H9 (cell line): ENCODE measurements at regions not wholly inside any gene's neighbourhood (a gene's known extent, or its start where the extent isn't known, plus 50 kb on each side); places are given as distances from the start of the nearest gene placed in this dataset.

Experiments
- DNase-seq: peaks from one replicate; pipeline ENCODE4 v3.0.0-alpha.2; 2017
- H2AFZ ChIP-seq: one replicate; pipeline ENCODE4 v1.6.1; 2013; ENCODE audit warnings: mild to moderate bottlenecking, low read length, control low read depth, moderate library complexity
- H2AK5ac ChIP-seq: 2 replicates; pipeline ENCODE4 v1.6.1; 2013; ENCODE audit warnings: low read length, control low read depth, mixed read lengths; ENCODE audit not compliant: insufficient read length
- H2BK120ac ChIP-seq: one replicate; pipeline ENCODE4 v1.6.1; 2013; ENCODE audit warnings: low read depth, mild to moderate bottlenecking, low read length, control low read depth, inconsistent platforms; ENCODE audit not compliant: poor library complexity, severe bottlenecking
- H2BK12ac ChIP-seq: 2 replicates; pipeline ENCODE4 v1.6.1; 2013; ENCODE audit warnings: low read length, control low read depth, mixed read lengths, low read depth; ENCODE audit not compliant: insufficient read length
- H2BK15ac ChIP-seq: 2 replicates; pipeline ENCODE4 v1.6.1; 2013; ENCODE audit warnings: low read depth, low read length, control low read depth
- H2BK20ac ChIP-seq: one replicate; pipeline ENCODE4 v1.6.1; 2013; ENCODE audit warnings: low read depth, mild to moderate bottlenecking, low read length, control low read depth, inconsistent platforms; ENCODE audit not compliant: poor library complexity, severe bottlenecking
- H2BK5ac ChIP-seq: 2 replicates; pipeline ENCODE4 v1.6.1; 2013; ENCODE audit warnings: low read length, control low read depth, mixed read lengths; ENCODE audit not compliant: insufficient read length
- H3K14ac ChIP-seq: 2 replicates; pipeline ENCODE4 v1.6.1; 2013; ENCODE audit warnings: low read length, control low read depth; ENCODE audit not compliant: insufficient read depth
- H3K18ac ChIP-seq: 2 replicates; pipeline ENCODE4 v1.6.1; 2013; ENCODE audit warnings: low read depth, mild to moderate bottlenecking, mixed read lengths, low read length, control low read depth; ENCODE audit not compliant: insufficient read length
- H3K23ac ChIP-seq: 2 replicates; pipeline ENCODE4 v1.6.1; 2013; ENCODE audit warnings: low read length, control low read depth, mixed read lengths, low read depth; ENCODE audit not compliant: insufficient read length
- H3K23me2 ChIP-seq: 2 replicates; pipeline ENCODE4 v1.6.1; 2013; ENCODE audit warnings: low read depth, mild to moderate bottlenecking, mixed read lengths, low read length, control low read depth; ENCODE audit not compliant: insufficient read length, poor library complexity, severe bottlenecking
- H3K27ac ChIP-seq: 2 replicates; pipeline ENCODE4 v1.5.1; 2013; ENCODE audit warnings: low read length, control low read depth, mixed read lengths, low read depth; ENCODE audit not compliant: insufficient read length
- H3K27me3 ChIP-seq: 2 replicates; pipeline ENCODE4 v1.6.1; 2013; ENCODE audit warnings: low read length, control low read depth, inconsistent platforms; ENCODE audit not compliant: insufficient read depth
- H3K4ac ChIP-seq: 2 replicates; pipeline ENCODE4 v1.6.1; 2013; ENCODE audit warnings: low read depth, mild to moderate bottlenecking, control low read depth, inconsistent platforms, low read length, moderate library complexity
- H3K4me1 ChIP-seq: 2 replicates; pipeline ENCODE4 v1.6.1; 2013; ENCODE audit warnings: low read length, control low read depth, inconsistent platforms; ENCODE audit not compliant: insufficient read depth
- H3K4me2 ChIP-seq: 2 replicates; pipeline ENCODE4 v1.6.1; 2013; ENCODE audit warnings: low read length, control low read depth, mixed read lengths; ENCODE audit not compliant: insufficient read length, insufficient read depth
- H3K56ac ChIP-seq: 2 replicates; pipeline ENCODE4 v1.6.1; 2013; ENCODE audit warnings: low read depth, mild to moderate bottlenecking, mixed read lengths, low read length, control low read depth; ENCODE audit not compliant: insufficient read length
- H3K79me1 ChIP-seq: 2 replicates; pipeline ENCODE4 v1.6.1; 2013; ENCODE audit warnings: low read depth, mild to moderate bottlenecking, moderate library complexity, low read length, control low read depth, inconsistent platforms; ENCODE audit not compliant: insufficient read depth, poor library complexity, severe bottlenecking
- H3K79me2 ChIP-seq: 2 replicates; pipeline ENCODE4 v1.6.1; 2013; ENCODE audit warnings: low read length, control low read depth, inconsistent platforms; ENCODE audit not compliant: insufficient read depth
- H3K9ac ChIP-seq: 2 replicates; pipeline ENCODE4 v1.6.1; 2013; ENCODE audit warnings: low read length, control low read depth, mixed read lengths; ENCODE audit not compliant: insufficient read length; ENCODE audit errors: extremely low read depth
- H3K9me3 ChIP-seq: one replicate; pipeline ENCODE4 v1.6.1; 2013; ENCODE audit warnings: low read depth, low read length, inconsistent platforms; ENCODE audit not compliant: control insufficient read depth
- H3T11ph ChIP-seq: one replicate; pipeline ENCODE4 v1.6.1; 2013; ENCODE audit warnings: mild to moderate bottlenecking, low read length, control low read depth, inconsistent platforms
- H4K20me1 ChIP-seq: one replicate; pipeline ENCODE4 v1.6.1; 2013; ENCODE audit not compliant: control insufficient read depth, insufficient read length, insufficient read depth
- H4K5ac ChIP-seq: 2 replicates; pipeline ENCODE4 v1.6.1; 2013; ENCODE audit warnings: low read depth, mild to moderate bottlenecking, mixed read lengths, low read length, control low read depth; ENCODE audit not compliant: insufficient read length
- H4K8ac ChIP-seq: replicated peaks from 2 replicates; pipeline ENCODE4 v1.6.1; 2013; ENCODE audit warnings: low read length, control low read depth, mixed read lengths, low read depth; ENCODE audit not compliant: insufficient read length
- H4K91ac ChIP-seq: 2 replicates; pipeline ENCODE4 v1.6.1; 2013; ENCODE audit warnings: low read depth, mild to moderate bottlenecking, moderate library complexity, mixed read lengths, low read length, control low read depth; ENCODE audit not compliant: insufficient read length
- H3K27ac Mint-ChIP-seq, 3 experiments: 2 replicates in 2 of 3; 3 replicates in 1 of 3; pipeline ENCODE4 v1.8.0; 2020 to 2021; ENCODE audit warnings: mixed read lengths in 3 of 3, mild to moderate bottlenecking in 1 of 3, moderate library complexity in 1 of 3
- H3K27me3 Mint-ChIP-seq: 2 replicates; pipeline ENCODE4 v1.8.0; 2021; ENCODE audit warnings: low read depth, mild to moderate bottlenecking, moderate library complexity, mixed read lengths
- H3K36me3 Mint-ChIP-seq, 3 experiments: 2 replicates in 2 of 3; 3 replicates in 1 of 3; pipeline ENCODE4 v1.8.0; 2020 to 2021; ENCODE audit warnings: low read depth in 3 of 3, mixed read lengths in 3 of 3; ENCODE audit not compliant: insufficient read depth in 1 of 3
- H3K4me1 Mint-ChIP-seq, 2 experiments: 2 replicates each; pipeline ENCODE4 v1.8.0; 2020; ENCODE audit warnings: mixed read lengths in 2 of 2
- H3K4me3 Mint-ChIP-seq, 2 experiments: 2 replicates in 1 of 2; 3 replicates in 1 of 2; pipeline ENCODE4 v1.8.0; 2020 to 2021; ENCODE audit warnings: mild to moderate bottlenecking in 2 of 2, mixed read lengths in 2 of 2, moderate library complexity in 1 of 2
- H3K9me3 Mint-ChIP-seq, 2 experiments: 2 replicates in 1 of 2; 3 replicates in 1 of 2; pipeline ENCODE4 v1.8.0; 2020; ENCODE audit warnings: mild to moderate bottlenecking in 2 of 2, mixed read lengths in 2 of 2, moderate library complexity in 1 of 2
- WGBS: extraction: QIAGEN DNeasy Blood & Tissue Kit; methylation state at CpG from one replicate; pipeline ENCODE4 v1.1.7; 2013; ENCODE audit warnings: missing lambda C conversion rate, low lambda C conversion rate, mixed read lengths; ENCODE audit not compliant: insufficient read length; ENCODE audit errors: extremely low coverage; 5-methylcytosine and 5-hydroxymethylcytosine counted together
- TF ChIP-seq, protein P1 (sequence below): fragments of 200-600 bp; sonication (generic); conservative IDR thresholded peaks from 3 replicates; pipeline ENCODE4 v1.8.0; 2021; ENCODE audit warnings: antibody characterized with exemption, mild to moderate bottlenecking

DNA sequence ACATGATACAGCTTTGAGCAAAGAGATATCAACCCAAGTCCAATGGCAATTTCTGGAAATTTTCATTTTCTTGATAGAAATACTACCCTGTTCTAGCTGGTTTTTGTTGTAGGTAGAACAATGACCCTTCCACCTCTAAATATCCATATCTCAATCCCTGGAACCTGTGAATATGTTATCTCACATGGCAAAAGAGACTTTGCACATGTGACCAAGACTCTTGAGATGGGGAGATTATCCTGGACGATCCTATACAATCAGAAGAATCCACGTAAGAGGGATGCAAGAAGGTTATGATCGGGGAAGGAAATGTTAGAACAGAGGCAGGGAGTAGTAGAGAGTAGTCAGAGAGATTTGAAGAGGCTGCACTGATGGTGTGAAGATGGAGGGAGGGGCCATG, 124.9 kb downstream of the CCDC71L start:
- no peak overlapping the region for H3K9ac ChIP-seq
- Mint-ChIP-seq H3K27me3 (peaks cover 4% of the 10 kb centered on the region; the same call in 1 of the 2 replicates), H3K36me3 (no peaks in the 10 kb centered on the region; a peak in 1 of 7 replicates), H3K4me1 (peaks cover 5 to 8% of the 10 kb centered on the region in 2 experiments; a peak in 3 of 4 replicates), H3K9me3 (no peaks in the 10 kb centered on the region; a peak in 2 of 5 replicates), H3K4me3 (no peak overlapping the region), H3K27ac (no peak overlapping the region)
- no peak overlapping the region for H2BK120ac ChIP-seq
- H3K4me1 ChIP-seq, result no peaks in the 10 kb centered on the region
- no peak overlapping the region for H4K91ac ChIP-seq
- no peak overlapping the region for H3K56ac ChIP-seq
- H3K27ac ChIP-seq, result no peak overlapping the region
- H2AFZ ChIP-seq, result no peak overlapping the region
- H3K79me2 ChIP-seq, result no peaks in the 10 kb centered on the region
- no peak for DNase-seq
- H2BK12ac ChIP-seq, result no peak overlapping the region
- no peak overlapping the region for H4K5ac ChIP-seq
- no peak overlapping the region for H2AK5ac ChIP-seq
- no peak overlapping the region for H3K14ac ChIP-seq
- no peaks in the 10 kb centered on the region for H3K27me3 ChIP-seq
- H4K8ac ChIP-seq, result no peak overlapping the region
- no peaks in the 10 kb centered on the region for H3K79me1 ChIP-seq
- H3K18ac ChIP-seq, result no peak overlapping the region
- H3K23ac ChIP-seq, result no peak overlapping the region
- H2BK15ac ChIP-seq, result no peak overlapping the region
- H3T11ph ChIP-seq, result no peak overlapping the region
- H3K4me2 ChIP-seq, result no peak overlapping the region
- H2BK5ac ChIP-seq, result no peak overlapping the region
- H4K20me1 ChIP-seq, result no peaks in the 10 kb centered on the region
- H3K9me3 ChIP-seq, result no peaks in the 10 kb centered on the region
- WGBS, result no CpG with 5 or more reads among the region's 3 CpGs
- TF ChIP-seq, protein P1, sequence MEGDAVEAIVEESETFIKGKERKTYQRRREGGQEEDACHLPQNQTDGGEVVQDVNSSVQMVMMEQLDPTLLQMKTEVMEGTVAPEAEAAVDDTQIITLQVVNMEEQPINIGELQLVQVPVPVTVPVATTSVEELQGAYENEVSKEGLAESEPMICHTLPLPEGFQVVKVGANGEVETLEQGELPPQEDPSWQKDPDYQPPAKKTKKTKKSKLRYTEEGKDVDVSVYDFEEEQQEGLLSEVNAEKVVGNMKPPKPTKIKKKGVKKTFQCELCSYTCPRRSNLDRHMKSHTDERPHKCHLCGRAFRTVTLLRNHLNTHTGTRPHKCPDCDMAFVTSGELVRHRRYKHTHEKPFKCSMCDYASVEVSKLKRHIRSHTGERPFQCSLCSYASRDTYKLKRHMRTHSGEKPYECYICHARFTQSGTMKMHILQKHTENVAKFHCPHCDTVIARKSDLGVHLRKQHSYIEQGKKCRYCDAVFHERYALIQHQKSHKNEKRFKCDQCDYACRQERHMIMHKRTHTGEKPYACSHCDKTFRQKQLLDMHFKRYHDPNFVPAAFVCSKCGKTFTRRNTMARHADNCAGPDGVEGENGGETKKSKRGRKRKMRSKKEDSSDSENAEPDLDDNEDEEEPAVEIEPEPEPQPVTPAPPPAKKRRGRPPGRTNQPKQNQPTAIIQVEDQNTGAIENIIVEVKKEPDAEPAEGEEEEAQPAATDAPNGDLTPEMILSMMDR, result no peak
- no peak overlapping the region for H3K4ac ChIP-seq
- no peaks in the 10 kb centered on the region for H3K23me2 ChIP-seq
- no peak overlapping the region for H2BK20ac ChIP-seq
